BE2C (cell line): ENCODE measurements at regions not wholly inside any gene's neighbourhood (a gene's known extent, or its start where the extent isn't known, plus 50 kb on each side); places are given as distances from the start of the nearest gene placed in this dataset.

Source experiments
- DNase-seq: peaks from one replicate; pipeline ENCODE4 v3.0.0-alpha.2; 2020
- H3K27me3 ChIP-seq: fragments of 250-450 bp; sonication (Bioruptor Pico); 2 replicates; pipeline ENCODE4 v1.5.1; 2020; ENCODE audit warnings: mild to moderate bottlenecking
- H3K36me3 ChIP-seq: fragments of 250-450 bp; sonication (Bioruptor Pico); 2 replicates; pipeline ENCODE4 v1.5.1; 2020; ENCODE audit warnings: mild to moderate bottlenecking
- H3K4me1 ChIP-seq: fragments of 250-450 bp; sonication (Bioruptor Pico); 2 replicates; pipeline ENCODE4 v1.5.1; 2020
- H3K4me3 ChIP-seq: 2 replicates; pipeline ENCODE4 v1.5.1; 2011; ENCODE audit warnings: low read depth, low read length
- H3K9me3 ChIP-seq: fragments of 250-450 bp; sonication (Bioruptor Pico); 2 replicates; pipeline ENCODE4 v1.5.1; 2020
- TF ChIP-seq, protein P1 (sequence below): IDR thresholded peaks from 2 replicates; pipeline ENCODE4 v1.5.1; 2012; ENCODE audit warnings: mild to moderate bottlenecking, low read depth, low read length

- Histone ChIP-seq H3K36me3 (no peaks in the 10 kb centered on the region), H3K27me3 (no peaks in the 10 kb centered on the region), H3K4me3 (no peak overlapping the region), H3K4me1 (no peaks in the 10 kb centered on the region; the same call in 1 of the 2 replicates), H3K9me3 (no peaks in the 10 kb centered on the region)
- TF ChIP-seq, protein P1, sequence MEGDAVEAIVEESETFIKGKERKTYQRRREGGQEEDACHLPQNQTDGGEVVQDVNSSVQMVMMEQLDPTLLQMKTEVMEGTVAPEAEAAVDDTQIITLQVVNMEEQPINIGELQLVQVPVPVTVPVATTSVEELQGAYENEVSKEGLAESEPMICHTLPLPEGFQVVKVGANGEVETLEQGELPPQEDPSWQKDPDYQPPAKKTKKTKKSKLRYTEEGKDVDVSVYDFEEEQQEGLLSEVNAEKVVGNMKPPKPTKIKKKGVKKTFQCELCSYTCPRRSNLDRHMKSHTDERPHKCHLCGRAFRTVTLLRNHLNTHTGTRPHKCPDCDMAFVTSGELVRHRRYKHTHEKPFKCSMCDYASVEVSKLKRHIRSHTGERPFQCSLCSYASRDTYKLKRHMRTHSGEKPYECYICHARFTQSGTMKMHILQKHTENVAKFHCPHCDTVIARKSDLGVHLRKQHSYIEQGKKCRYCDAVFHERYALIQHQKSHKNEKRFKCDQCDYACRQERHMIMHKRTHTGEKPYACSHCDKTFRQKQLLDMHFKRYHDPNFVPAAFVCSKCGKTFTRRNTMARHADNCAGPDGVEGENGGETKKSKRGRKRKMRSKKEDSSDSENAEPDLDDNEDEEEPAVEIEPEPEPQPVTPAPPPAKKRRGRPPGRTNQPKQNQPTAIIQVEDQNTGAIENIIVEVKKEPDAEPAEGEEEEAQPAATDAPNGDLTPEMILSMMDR: no peak
- DNase-seq: no peak
Observed at GRCh38 chr16:66199189-66199588, 167.3 kb upstream of the CDH5 start.

- Histone ChIP-seq H3K4me1 (no peaks in the 10 kb centered on the region; the same call in 1 of the 2 replicates), H3K36me3 (no peaks in the 10 kb centered on the region)
- TF ChIP-seq, protein P1: no peak
Observed at GRCh38 chr16:66198641-66199040, 167.8 kb upstream of the CDH5 start.

DNA sequence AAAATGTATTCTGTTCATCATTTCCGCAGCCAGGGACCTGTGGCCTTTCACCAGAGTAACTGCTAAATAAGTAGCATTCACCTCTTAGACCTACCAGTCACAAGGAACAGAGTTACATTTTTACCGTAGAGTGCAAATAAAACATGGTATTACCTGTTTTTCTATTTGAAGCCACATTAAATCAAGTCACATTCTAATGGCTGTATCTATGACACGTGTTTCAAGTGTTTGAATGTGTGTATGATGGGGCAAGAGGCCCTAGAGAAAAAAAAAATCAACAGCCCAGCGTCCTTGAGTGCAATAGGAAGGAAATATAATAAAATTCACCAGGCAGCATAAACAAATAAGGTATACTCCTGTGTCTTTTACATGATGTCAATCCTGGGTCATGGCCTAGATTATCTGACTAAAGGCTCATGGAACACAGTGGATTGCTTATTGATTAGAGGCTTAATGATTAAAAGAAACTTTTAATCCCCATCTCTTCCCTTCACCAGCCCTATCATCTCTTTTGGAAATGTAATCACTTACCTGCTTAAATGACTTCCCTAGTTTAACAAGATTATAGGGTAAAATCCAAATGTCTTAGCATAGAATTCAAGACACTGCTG is 168.7 kb upstream of the CDH5 start:
- DNase-seq: no peak
- H3K36me3 ChIP-seq: no peaks in the 10 kb centered on the region
- no peaks in the 10 kb centered on the region; the same call in 1 of the 2 replicates for H3K4me1 ChIP-seq
- no peak overlapping the region for H3K4me3 ChIP-seq
- TF ChIP-seq, protein P1: no peak
- H3K27me3 ChIP-seq: no peaks in the 10 kb centered on the region
- no peaks in the 10 kb centered on the region for H3K9me3 ChIP-seq

More at GRCh38 chr16:66198641-66199040, 167.8 kb upstream of the CDH5 start:
- Histone ChIP-seq H3K27me3 (no peaks in the 10 kb centered on the region), H3K9me3 (no peaks in the 10 kb centered on the region), H3K4me3 (no peak overlapping the region)
- no peak for DNase-seq

DNA sequence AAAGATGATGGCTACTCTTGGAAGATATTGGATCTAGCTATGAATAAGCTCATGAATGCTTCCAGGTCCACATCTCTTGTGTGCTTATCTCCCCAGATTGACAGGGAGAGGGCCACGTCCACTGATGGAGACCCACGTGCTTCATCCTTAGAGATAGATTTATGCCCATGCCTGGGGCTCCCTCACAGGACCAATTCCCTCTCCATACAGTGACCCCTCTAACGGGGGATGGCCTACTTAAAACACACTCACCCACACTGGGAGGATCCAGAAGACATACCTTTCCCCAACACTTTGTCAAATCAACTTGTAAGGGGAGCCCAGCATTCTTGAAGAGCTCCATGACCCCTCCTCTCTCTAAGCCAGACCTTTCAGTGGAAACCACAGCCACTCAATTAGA is 169.7 kb upstream of the CDH5 start:
- H3K4me3 ChIP-seq: no peak overlapping the region
- no peaks in the 10 kb centered on the region; the same call in 1 of the 2 replicates for H3K4me1 ChIP-seq
- TF ChIP-seq, protein P1: no peak
- no peaks in the 10 kb centered on the region for H3K9me3 ChIP-seq
- no peak for DNase-seq
- no peaks in the 10 kb centered on the region for H3K27me3 ChIP-seq
- H3K36me3 ChIP-seq: no peaks in the 10 kb centered on the region

- no peak overlapping the region for H3K4me3 ChIP-seq
- TF ChIP-seq, protein P1: no peak
- no peaks in the 10 kb centered on the region; the same call in 1 of the 2 replicates for H3K4me1 ChIP-seq
- DNase-seq: no peak
- no peaks in the 10 kb centered on the region; the same call in 1 of the 2 replicates for H3K9me3 ChIP-seq
- no peaks in the 10 kb centered on the region for H3K36me3 ChIP-seq
- H3K27me3 ChIP-seq: no peaks in the 10 kb centered on the region
Observed at GRCh38 chr16:66194866-66195265, 171.6 kb upstream of the CDH5 start.

GRCh38 chr16:66193543-66194229 is 172.8 kb upstream of the CDH5 start:
- TF ChIP-seq, protein P1: no peak
- Histone ChIP-seq H3K9me3 (no peaks in the 10 kb centered on the region; the same call in 1 of the 2 replicates), H3K4me3 (no peak overlapping the region), H3K27me3 (no peaks in the 10 kb centered on the region), H3K36me3 (no peaks in the 10 kb centered on the region), H3K4me1 (no peaks in the 10 kb centered on the region; the same call in 1 of the 2 replicates)
- DNase-seq: no peak
